Stimulated activated effector memory CD8-positive, alpha-beta T cell treated with anti-CD3 and anti-CD28 coated beads, Interleukin-12 subunit alpha, Interleukin-12 subunit beta, amount 100 ng/mL, for 72 hours (primary cell): ENCODE measurements at regions not wholly inside any gene's neighbourhood (a gene's known extent, or its start where the extent isn't known, plus 50 kb on each side); places are given as distances from the start of the nearest gene placed in this dataset.
"Not testable (repeated sequence)": the region's sequence is repeated elsewhere in the genome, so short reads cannot be mapped to it uniquely, and the experiment has no call there.

ENCODE experiments used
- ATAC-seq: fragments of 150-1000 bp; cut with Tn5 transposase; 2 replicates; pipeline ENCODE4 v1.10.0; 2021
- DNase-seq, 2 donors: peaks; one replicate each; pipeline ENCODE4 v3.0.0; 2021 to 2022; ENCODE audit warnings: low spot score in 2 of 2
- H3K27ac Mint-ChIP-seq: one replicate; pipeline ENCODE4 v1.8.0; 2022; ENCODE audit warnings: mild to moderate bottlenecking, mixed read lengths
- H3K36me3 Mint-ChIP-seq: one replicate; pipeline ENCODE4 v1.8.0; 2022; ENCODE audit warnings: mild to moderate bottlenecking, mixed read lengths
- H3K4me1 Mint-ChIP-seq: one replicate; pipeline ENCODE4 v1.8.0; 2022; ENCODE audit warnings: mixed read lengths
- H3K4me3 Mint-ChIP-seq: one replicate; pipeline ENCODE4 v1.8.0; 2022; ENCODE audit warnings: mild to moderate bottlenecking, mixed read lengths
- H3K9me3 Mint-ChIP-seq: one replicate; pipeline ENCODE4 v1.8.0; 2022; ENCODE audit warnings: mixed read lengths

- DNase-seq (no peak), ATAC-seq (no peak)
- Mint-ChIP-seq H3K4me1 (no peaks in the 10 kb centered on the region), H3K27ac (no peak overlapping the region), H3K4me3 (no peak overlapping the region), H3K9me3 (peaks cover 2% of the 10 kb centered on the region), H3K36me3 (no peaks in the 10 kb centered on the region)
Measured at GRCh38 chr6:100220543-100220942, 226.5 kb upstream of the MCHR2 start.

DNA sequence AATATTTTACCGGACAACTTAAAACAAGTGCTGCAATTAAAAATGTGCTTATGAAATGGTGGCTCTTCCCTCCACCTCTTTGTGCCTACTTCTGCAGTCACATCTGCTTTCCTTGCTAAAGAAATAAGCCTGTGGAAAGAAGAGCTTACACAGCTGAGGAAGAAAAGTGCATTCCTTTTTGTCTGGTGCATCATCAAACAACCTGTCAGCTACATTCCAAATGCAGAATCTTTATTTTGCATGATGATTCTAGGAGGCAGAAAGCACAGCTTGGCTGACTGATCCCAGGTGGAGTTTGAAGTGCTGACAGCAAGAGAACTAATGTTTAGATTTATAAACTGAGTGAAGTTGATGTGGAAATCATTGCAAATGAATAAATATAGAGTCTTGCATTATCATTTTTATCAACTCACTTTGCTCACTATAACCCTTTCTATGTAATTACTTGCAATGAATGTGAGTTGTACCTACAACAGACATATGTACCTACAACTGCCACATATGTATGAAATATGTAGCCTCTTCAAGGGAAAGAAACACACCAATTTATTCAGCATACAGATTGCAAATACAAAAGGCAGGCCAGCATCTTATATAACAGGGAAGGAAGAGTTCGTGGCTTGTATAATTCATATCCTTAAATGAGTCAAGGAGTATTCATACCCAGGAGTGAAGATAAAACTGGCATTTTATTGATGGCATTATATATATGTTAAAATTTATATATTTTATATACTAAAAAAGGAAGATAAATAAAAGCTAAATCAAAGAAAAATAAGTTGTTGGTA lies 223.4 kb upstream of the MCHR2 start:
- ATAC-seq (no peak), DNase-seq (no peak)
- Mint-ChIP-seq H3K4me1 (no peaks in the 10 kb centered on the region), H3K27ac (no peak overlapping the region), H3K4me3 (no peak overlapping the region), H3K9me3 (peaks cover 2% of the 10 kb centered on the region), H3K36me3 (no peaks in the 10 kb centered on the region)

DNA sequence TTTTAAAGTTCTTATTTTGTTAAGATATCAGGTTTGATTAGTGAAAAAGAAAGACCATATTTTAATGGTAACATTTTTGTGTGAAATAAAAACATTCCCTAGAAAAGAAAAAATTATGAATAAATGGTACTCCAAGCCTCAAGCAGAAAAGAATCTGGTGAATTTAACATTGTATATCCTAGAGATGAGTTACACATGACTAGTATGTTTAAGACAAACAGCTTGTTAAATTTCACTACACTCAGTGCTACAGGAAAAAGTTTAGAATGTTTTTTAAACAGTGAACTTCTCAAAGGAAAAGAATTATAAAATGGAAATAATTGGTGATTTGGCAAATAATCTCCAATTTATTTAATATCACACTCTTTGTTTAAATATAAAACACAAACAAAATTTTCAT lies 222.7 kb upstream of the MCHR2 start:
- no peaks in the 10 kb centered on the region for H3K4me1 Mint-ChIP-seq
- ATAC-seq, result no peak
- no peak overlapping the region for H3K27ac Mint-ChIP-seq
- no peak for DNase-seq
- no peak overlapping the region for H3K4me3 Mint-ChIP-seq
- peaks cover 2% of the 10 kb centered on the region for H3K9me3 Mint-ChIP-seq
- H3K36me3 Mint-ChIP-seq, result no peaks in the 10 kb centered on the region

GRCh38 chr6:100212131-100212530 lies 218.1 kb upstream of the MCHR2 start:
- no peaks in the 10 kb centered on the region for H3K4me1 Mint-ChIP-seq

GRCh38 chr6:100210137-100211117 lies 216.4 kb upstream of the MCHR2 start:
- no peak for DNase-seq
- no peak overlapping the region for H3K27ac Mint-ChIP-seq
- H3K36me3 Mint-ChIP-seq, result no peaks in the 10 kb centered on the region
- ATAC-seq, result no peak
- H3K4me3 Mint-ChIP-seq, result no peak overlapping the region
- no peaks in the 10 kb centered on the region for H3K4me1 Mint-ChIP-seq
- H3K9me3 Mint-ChIP-seq, result no peaks in the 10 kb centered on the region

More at GRCh38 chr6:100212131-100212530, 218.1 kb upstream of the MCHR2 start:
- H3K9me3 Mint-ChIP-seq, result no peaks in the 10 kb centered on the region
- no peak overlapping the region for H3K4me3 Mint-ChIP-seq
- H3K27ac Mint-ChIP-seq, result no peak overlapping the region
- DNase-seq, result no peak
- H3K36me3 Mint-ChIP-seq, result no peaks in the 10 kb centered on the region
- ATAC-seq, result no peak

DNA sequence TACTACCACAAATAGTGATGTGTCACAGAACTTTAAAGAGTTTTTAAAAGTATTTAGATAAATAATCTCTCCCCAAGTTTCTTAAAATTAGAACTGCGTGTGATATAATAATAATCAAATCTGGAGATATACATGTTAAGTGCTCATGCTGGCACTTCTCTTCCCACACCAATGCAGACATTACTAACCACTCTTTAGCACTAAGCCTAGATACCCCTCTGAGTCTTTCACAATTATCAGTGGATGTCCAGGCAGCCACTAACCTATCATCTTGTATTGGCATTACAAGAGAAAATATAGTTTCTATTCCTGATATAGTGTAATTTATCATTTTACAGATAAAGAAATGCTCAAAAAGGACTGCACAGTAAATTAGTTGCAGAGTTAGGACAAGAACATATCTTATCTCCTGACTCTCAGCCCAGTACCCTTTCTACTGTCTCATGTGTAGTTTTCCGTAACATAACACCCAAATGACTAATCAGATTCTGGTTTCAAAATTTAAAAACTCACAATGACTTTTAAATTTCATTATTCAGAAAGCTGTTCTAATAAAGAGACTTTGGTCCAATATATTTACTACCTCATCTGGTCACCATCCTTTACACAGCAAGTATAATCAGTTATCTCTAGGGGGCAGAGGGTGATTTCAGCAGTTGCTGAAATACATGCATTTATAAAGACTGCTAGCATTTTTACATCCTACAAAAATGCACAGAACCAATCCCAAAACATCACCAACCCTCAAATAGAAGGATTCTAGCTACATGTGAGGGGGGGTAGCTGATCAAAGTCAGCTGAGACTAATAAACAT lies 215.5 kb upstream of the MCHR2 start:
- Mint-ChIP-seq H3K27ac (no peak overlapping the region), H3K4me3 (no peak overlapping the region)

DNA sequence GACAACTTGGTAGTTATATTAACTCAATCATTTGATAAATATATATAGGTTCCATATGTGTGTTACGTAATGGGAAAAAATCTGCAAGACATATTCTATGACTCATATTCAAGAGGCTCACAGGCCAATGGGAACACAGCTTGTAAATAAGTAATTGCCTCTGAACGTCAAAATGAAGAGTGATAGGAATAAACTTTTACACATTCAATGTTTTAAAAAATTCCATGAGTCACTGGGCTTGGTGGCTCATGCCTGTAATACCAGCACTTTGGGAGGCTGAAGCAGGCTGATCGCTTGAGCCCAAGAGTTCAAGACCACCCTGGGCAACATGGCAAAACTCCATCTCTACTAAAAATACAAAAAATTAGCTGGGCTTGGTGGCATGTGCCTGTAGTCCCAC lies 209.4 kb upstream of the MCHR2 start:
- ATAC-seq (no peak), DNase-seq (no peak)
- no peak overlapping the region for H3K4me3 Mint-ChIP-seq
- H3K27ac Mint-ChIP-seq, result no peak overlapping the region
- H3K4me1 Mint-ChIP-seq, result no peaks in the 10 kb centered on the region
- peaks cover 3% of the 10 kb centered on the region for H3K9me3 Mint-ChIP-seq
- H3K36me3 Mint-ChIP-seq, result no peaks in the 10 kb centered on the region

More for the DNA sequence above, 215.5 kb upstream of the MCHR2 start:
- H3K4me1 Mint-ChIP-seq, result no peaks in the 10 kb centered on the region
- DNase-seq, result no peak
- H3K9me3 Mint-ChIP-seq, result no peaks in the 10 kb centered on the region
- ATAC-seq, result no peak
- H3K36me3 Mint-ChIP-seq, result no peaks in the 10 kb centered on the region

GRCh38 chr6:100202417-100203194 lies 208.6 kb upstream of the MCHR2 start:
- no peak for ATAC-seq

DNA sequence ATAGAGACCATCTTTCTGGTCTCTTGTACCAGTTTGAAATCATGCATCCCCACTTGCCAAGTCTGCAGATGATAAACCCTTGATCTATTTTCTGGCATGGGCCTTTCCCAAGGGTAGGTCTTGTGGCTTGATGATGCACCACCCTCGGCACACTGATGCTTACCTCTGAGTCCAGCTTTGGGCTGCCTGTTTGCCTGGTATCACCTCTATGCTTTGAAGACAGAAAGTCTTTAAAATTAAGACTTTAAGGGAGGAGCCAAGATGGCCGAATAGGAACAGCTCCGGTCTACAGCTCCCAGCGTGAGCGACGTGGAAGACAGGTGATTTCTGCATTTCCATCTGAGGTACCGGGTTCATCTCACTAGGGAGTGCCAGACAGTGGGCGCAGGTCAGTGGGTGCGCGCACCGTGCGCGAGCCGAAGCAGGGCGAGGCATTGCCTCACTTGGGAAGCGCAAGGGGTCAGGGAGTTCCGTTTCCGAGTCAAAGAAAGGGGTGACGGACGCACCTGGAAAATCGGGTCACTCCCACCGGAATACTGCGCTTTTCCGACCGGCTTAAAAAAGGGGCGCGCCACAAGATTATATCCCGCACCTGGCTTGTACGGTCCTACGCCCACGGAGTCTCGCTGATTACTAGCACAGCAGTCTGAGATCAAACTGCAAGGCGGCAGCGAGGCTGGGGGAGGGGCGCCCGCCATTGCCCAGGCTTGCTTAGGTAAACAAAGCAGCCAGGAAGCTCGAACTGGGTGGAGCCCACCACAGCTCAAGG lies 202.4 kb upstream of the MCHR2 start:
- H3K9me3 Mint-ChIP-seq, H3K4me1 Mint-ChIP-seq, H3K36me3 Mint-ChIP-seq, DNase-seq, ATAC-seq, H3K4me3 Mint-ChIP-seq, H3K27ac Mint-ChIP-seq: not testable (repeated sequence)

More at GRCh38 chr6:100202417-100203194, 208.6 kb upstream of the MCHR2 start:
- H3K36me3 Mint-ChIP-seq, result no peaks in the 10 kb centered on the region
- no peak for DNase-seq
- H3K9me3 Mint-ChIP-seq, result peaks cover 3% of the 10 kb centered on the region
- no peaks in the 10 kb centered on the region for H3K4me1 Mint-ChIP-seq
- no peak overlapping the region for H3K27ac Mint-ChIP-seq
- no peak overlapping the region for H3K4me3 Mint-ChIP-seq

- H3K4me3 Mint-ChIP-seq, DNase-seq, ATAC-seq, H3K27ac Mint-ChIP-seq, H3K36me3 Mint-ChIP-seq, H3K4me1 Mint-ChIP-seq, H3K9me3 Mint-ChIP-seq: not testable (repeated sequence)
Measured at GRCh38 chr6:100195244-100195643, 201.2 kb upstream of the MCHR2 start.

DNA sequence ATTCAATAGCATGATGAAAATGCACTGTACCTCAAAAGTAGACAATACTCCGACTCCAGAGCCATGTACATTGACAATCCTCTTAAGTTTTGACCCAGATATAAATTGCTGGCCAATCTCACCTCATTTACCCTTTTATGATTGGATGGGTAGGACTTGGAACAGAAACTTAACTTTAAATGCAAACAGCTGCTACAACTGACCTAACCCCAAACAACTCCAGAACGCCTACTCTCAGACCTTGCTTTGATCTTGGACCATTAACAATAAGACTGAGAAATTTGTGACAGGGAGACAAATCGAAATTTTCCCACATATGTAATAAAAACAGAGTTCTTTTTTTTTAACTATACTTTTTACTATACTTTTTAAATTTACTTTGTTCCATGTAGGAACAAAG lies 200.5 kb upstream of the MCHR2 start:
- Mint-ChIP-seq H3K27ac (no peak overlapping the region), H3K4me1 (no peaks in the 10 kb centered on the region), H3K4me3 (no peak overlapping the region), H3K9me3 (no peaks in the 10 kb centered on the region), H3K36me3 (no peaks in the 10 kb centered on the region)
- ATAC-seq (no peak), DNase-seq (no peak)

DNA sequence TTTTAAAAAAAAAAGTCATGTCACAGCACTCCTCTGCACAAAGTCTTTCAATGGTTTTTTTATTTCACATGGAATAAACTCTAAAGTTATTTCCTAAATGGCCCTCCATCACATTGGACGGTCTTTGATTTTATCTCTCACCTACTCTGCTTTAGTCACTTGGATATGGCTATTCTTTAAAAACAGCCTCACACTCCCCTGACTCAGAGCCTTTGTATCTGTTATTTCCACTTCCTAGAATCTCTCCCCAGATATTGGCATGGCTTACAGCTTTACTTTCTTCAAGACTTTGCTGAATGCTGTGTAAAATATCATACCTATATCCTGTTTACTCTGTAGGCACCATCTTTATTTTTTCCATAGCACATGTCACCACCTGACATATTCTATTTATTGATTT lies 194.7 kb upstream of the MCHR2 start:
- no peaks in the 10 kb centered on the region for H3K9me3 Mint-ChIP-seq
- no peak overlapping the region for H3K4me3 Mint-ChIP-seq
- H3K4me1 Mint-ChIP-seq, result no peaks in the 10 kb centered on the region
- no peaks in the 10 kb centered on the region for H3K36me3 Mint-ChIP-seq
- ATAC-seq (no peak), DNase-seq (no peak)
- H3K27ac Mint-ChIP-seq, result no peak overlapping the region

DNA sequence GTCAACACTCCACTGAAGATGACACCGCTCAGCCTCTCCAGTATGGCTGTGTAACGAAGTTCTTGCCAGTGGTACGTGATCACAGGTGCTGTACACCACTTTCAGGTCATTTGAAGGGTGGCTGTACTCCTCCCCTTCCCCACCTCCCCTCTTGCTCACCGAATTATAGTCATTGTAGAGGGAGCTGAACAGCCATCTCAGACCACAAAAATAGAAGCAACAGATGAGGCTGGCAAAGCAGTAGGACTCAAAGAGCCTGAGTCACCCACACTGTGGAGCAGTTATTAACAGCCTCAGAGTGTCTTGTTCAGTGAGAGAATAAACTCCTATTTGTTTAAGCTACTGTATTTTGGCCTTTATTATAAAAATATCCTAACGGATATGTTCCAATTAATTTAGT lies 192.5 kb upstream of the MCHR2 start:
- Mint-ChIP-seq H3K36me3 (no peaks in the 10 kb centered on the region), H3K9me3 (no peaks in the 10 kb centered on the region)
- no peak for ATAC-seq

DNA sequence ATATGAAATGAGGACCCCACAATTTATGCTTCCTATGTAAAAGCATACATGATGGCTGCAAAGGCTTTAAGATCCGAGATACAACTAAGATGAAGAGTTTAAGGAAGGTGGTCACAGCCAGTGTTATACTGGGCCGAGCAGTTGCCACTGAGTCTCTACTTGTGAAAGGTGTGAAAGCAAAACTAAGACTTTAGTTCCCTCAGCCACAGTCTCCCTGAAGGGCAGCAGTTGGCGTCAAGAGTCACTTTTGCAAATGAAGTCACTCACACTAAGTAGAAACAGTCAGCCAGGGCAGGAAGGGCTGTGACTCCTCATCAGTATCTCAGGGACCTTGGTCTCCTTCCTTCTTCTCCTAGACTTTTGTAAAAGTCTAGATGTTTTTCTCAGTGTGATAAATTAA lies 191.6 kb upstream of the MCHR2 start:
- H3K27ac Mint-ChIP-seq, result no peak overlapping the region
- DNase-seq (no peak), ATAC-seq (peak; percentile 63)
- H3K4me3 Mint-ChIP-seq, result no peak overlapping the region
- H3K9me3 Mint-ChIP-seq, result no peaks in the 10 kb centered on the region
- H3K36me3 Mint-ChIP-seq, result no peaks in the 10 kb centered on the region
- no peaks in the 10 kb centered on the region for H3K4me1 Mint-ChIP-seq

More for the DNA sequence above, 192.5 kb upstream of the MCHR2 start:
- H3K4me3 Mint-ChIP-seq, result no peak overlapping the region
- H3K27ac Mint-ChIP-seq, result no peak overlapping the region
- H3K4me1 Mint-ChIP-seq, result no peaks in the 10 kb centered on the region
- no peak for DNase-seq
